Putamen (tissue), 1 donor: ENCODE measurements at regions not wholly inside any gene's neighbourhood (a gene's known extent, or its start where the extent isn't known, plus 50 kb on each side); places are given as distances from the start of the nearest gene placed in this dataset.

Experiments
- DNase-seq: peaks from one replicate; pipeline ENCODE4 v3.0.0-alpha.2; 2016; ENCODE audit warnings: low spot score

DNA sequence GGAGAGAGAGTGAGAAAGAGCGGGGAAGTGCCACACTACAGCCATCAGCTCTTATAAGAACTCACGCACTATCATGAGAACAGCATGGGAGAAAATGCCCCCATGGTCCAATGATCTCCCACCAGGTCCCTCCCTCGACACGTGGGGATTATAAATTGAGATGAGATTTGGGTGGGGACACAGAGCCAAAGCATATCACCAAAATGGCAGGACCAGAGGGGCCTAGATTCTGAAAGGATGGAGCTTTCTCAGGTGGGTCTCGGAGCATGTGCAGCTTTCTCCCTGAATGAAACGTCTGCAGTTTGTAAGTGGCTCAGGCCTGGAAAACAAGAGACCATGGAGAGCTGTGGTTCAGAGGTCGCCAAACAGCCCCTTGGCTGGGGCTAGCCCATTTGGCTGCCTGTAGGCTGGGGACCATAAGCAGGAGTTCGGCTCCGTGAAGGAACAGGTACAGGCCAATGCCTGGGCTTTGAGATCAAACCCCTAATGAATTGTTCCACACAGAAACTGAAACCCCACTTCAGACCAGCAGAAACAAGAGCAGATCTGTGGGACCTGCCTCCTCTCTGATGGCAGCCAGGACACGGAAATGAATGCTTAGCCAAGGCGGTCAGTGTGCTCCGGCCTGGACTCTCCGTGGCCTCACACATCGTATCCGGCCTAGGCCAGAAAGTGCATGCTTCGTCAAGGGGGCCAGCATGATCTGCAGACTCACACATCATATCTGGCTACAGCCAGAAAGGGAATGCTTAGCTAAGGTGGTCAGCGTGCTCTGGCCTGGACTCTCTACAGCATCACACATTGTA, 111.2 kb upstream of the TMEM18 start:
- no peak for DNase-seq

DNA sequence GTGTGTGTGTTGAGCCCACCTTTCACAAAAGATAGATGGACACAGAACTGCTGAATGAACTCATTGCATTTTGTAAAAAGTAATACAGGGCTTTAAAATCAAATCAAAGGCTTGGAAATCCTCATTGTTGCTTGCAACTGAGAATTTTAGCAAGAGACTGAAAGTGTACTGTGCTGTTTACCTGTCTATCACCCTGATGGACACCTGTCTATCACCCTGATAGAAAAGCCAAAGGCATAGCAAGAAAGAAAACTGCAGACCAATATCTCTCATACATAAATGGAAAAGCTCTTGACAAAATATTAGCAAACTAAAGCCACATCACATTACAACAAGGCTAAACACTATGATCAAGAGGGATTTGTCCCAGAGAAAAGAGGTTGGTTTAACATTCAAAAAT, 107.5 kb upstream of the TMEM18 start:
- DNase-seq, result no peak

DNA sequence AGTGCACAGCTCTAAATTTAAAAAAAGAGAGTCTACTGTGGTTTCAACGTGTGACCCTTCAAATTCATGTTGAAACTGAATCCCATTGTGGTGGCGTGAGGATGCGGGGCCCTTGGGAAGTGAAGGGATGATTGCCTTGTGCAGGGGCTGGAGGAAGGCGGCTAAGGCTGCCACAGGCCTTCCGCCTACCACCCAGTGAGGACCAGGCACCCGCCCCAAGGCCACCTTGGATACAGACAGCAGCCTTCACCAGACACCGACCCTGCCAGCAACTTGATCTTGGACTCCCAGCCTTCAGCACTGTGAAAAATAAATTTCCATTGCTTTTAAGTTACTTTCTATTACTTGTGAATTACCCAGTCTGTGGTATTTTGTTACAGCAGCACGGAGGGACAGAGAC, 103.4 kb upstream of the TMEM18 start:
- no peak for DNase-seq

DNA sequence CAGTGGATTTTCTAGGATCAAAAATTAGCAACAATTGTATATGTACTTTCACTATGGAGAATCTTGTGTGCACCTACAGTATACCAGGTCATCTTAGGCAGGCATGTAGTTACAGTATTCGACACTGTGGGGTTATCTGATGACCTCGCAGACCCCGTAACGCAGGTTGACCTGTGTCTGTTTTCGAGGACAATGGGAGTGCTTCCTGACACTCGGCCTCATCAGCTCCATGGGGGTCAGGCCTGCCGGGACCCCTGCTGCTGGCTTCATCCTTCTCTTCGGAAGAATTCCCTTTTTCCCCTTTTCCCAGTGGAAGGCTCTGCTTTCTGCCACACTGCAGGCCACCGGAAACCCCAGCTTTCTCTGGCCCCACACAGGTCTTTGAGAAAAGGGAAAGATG, 102.8 kb upstream of the TMEM18 start:
- no peak for DNase-seq

DNA sequence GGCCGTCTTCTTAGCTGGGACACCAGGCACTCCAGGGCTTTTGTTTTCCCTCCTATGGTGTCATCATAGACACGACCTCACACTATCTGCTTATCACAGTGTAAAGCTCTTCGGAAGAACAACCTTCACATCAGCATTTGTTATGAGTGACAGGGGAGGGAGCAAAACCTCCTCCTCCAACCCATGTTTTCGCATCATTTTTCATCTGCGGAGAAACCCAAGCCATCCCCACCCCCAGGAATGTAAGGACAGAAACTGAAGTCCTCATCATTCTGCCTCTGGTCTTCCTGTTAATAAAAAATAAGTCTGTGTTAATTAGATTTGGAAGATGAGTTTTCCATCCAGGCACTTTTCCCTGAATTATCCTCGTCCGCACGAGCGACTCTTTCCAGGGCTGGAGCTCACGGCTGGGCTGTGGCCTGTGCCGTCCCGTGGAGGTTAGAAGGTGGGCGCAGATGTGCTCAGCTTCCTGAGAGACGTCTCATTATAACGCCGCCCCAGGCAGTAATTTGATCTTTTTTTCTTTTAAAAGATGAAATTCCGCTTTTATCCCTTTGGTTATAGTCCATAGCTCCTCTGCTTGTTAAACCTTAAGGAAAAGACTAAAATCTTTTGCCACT, 101.6 kb upstream of the TMEM18 start:
- no peak for DNase-seq

DNA sequence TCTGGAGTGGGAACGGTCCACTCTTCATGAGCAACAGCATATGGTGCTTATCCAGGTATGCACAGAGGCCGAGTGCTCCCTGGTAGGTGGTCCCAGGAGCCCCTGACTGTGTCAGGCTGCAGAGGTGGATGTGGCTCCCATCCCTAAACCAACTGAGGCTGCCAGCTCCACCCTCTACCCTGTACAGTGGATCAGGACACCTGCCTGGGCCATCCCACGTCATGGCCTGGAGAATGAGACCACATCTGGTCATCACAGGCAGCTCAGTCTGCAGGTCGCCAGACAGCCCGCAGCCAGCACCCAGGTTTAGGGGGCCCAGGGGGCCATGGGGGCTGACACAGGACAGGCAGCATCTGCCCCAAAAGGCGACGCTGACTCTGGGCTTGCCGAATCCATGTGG, 100.3 kb upstream of the TMEM18 start:
- DNase-seq, result no peak

DNA sequence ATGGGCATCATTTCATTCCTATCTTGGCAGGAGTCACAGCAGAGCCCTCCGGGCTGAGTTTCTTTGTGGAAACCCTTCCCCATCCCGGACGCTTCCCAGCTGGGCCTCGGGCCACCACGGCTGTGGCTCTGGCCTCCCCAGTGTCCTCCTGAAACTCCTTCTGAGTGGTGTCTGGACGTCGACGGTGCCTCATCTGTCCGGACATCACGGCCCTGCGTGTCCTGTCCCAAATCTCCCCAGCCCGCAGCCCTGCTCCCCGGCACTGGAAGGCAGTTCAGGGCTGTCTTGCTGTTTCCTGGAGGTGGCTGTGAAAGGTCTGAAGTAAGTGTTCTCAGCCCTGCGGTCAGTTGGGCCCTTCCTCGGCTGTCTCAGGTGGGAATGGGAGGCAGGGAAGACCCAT, 99.8 kb upstream of the TMEM18 start:
- no peak for DNase-seq

DNA sequence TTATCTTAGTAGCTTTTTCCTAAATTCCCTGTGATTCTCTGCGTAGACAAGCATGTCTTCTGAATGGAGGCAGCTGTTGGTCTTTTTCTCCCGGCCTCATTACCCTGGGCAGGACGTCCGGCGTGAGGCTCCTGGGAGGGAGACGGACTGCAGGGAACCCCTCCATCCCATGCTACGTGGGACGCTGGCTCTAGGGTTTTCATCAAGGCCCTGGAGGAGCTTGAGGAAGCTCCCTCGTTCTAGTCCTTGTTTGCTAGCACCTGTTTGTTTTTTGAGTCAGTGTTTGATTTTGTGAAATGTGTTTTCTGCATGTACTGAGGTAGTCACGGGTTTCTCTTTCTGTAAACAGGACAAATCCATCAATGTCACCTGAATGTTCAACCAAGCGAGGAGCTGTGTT, 99.3 kb upstream of the TMEM18 start:
- DNase-seq, result no peak

DNA sequence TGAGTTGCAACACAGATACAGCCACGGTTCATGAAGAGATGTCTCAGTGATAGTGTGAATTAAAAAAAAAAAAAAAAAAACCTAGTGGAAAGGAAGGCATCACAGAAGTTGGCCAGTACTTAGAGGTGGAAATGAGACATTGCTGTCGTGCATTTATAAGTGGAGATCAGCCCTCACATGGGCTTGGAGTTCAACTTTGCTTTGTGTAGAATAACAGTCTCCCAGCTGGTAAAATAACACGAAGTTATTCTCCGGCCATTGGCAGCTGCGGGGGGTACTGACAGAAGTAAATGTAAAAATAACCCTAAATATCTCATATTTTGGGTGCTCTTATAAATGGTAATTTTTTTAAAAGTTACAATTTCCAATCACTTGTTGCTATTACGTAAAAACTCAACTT, 98.8 kb upstream of the TMEM18 start:
- DNase-seq, result no peak

DNA sequence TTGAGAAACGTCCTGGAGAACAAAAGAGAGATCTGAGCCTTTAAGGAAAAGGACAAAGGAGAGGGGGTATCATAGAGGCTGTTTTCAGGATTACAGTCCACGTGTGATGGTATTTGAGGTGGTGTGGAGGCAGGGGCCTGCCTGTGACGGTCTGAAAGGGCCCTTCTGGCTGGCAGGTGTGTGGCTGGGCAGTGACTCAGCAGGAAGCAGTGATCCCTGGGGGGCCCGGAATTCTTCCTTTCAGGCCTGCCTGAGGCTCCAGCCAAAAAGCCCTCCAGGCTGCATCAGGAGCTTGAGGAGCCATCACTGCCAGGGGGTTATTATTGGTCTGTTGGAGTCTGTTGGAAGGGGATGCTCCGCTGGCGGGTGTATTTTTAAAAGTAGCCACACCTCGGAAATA, 97.2 kb upstream of the TMEM18 start:
- no peak for DNase-seq

DNA sequence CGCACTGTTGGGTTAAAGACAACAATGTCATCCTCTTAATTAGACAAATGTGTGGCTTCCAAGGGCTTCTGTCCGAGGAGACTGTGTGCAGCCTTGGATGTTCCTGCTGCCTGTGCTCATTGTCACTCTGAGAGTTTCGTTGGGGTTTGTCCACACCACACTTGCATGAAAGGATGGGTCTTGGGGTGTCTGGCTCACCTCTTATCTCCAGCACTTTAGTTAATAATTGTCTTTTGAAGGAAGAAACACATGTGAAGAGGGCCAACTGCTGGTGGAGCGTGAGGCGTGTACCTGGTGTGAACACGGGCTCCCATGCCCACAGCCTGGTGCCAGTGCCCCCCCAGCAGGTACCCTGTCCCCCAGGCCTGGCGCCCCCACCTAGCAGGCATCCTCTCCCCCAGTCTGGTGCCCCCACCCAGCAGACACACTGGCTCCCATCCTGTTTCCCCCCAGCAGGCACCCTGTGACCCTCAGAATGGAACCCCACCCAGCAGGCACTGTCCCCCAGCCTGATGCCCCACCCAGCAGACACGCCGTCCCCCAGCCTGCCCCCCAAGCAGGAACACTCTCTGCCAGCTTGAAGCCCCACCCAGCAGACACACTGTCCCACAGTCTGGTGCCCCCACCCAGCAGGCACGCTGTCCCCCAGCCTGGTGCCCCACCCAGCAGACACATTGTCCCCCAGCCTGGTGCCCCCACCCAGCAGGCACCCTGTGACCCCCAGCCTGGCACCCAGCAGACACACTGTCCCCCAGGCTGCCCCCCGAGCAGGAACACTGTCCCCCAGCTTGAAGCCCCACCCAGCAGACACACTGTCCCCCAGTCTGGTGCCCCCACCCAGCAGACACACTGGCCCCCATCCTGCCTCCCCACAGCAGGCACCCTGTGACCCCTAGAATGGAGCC, 96.3 kb upstream of the TMEM18 start:
- no peak for DNase-seq

DNA sequence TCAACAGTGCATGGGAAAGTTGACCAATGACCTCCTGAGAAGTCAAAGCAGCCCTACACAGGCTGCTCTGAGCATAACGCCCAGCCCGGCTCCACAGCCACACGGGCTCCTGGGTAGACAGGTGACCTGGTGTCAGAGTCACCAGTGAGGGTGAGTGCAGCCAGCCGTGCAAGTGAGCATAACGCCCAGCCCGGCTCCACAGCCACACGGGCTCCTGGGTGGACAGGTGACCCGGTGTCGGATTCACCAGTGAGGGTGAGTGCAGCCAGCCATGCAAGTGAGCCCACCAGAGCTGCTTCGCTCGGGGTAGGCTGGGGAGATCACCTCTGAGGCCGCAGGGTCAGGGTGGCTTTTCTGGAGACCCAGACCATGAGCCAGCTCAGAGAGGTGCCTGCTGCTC, 94.3 kb upstream of the TMEM18 start:
- DNase-seq, result no peak

DNA sequence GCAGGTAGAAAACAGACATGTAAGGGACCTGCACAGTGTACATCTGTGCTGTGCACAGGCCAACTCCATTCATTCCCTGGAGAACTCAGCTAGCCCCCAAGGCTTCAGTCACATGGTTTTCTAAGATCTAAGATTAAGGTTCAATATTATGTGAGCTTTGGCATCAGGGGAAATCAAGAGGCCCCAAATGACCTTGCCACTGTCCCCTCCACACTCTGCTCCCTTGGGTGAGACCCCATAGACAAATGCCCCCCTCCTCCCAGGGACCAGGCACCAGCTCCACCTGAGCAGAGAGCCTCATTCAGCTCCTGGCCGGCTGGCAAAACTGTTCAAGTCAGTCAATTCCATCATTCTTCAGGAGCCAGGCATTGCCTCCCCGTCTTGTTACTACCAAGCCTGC, 93.6 kb upstream of the TMEM18 start:
- no peak for DNase-seq

DNA sequence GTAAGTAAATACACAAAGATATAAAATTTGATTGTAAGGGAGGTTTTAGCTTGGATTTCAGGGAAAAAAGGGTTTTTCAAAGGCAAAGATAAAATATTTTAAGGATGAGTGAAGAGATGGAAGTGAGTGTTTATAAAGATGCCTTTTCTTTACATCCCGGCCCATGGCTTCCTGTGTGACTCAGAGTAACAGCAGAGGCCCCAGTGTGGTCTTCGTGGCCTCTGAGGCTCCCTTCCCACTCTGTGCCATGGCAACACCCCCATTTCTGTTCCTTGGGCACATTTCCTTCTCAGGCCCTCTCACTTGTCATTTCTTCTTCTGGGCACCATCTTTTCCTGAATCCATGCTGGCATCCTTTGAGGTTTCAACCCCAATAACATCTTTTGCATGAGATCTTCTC, 92.6 kb upstream of the TMEM18 start:
- DNase-seq, result no peak

DNA sequence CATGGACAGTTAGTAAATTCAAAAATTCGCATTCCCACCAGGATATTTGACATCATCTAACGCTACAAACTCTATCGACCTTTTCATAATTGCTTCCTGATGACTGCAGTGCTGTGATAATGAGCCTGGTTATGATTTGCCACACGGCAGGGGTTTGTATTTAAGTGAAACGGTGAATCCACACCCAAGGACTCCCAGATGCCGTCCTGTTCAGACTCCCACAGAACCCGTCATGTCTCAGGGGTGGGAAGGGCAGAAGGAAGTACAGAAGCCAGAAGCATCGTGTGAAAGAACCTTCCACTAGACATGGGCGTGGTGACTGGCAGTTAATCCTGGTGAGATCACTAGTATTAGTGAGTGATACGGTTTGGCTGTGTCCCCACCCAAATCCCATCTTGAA, 91.2 kb upstream of the TMEM18 start:
- DNase-seq, result no peak

DNA sequence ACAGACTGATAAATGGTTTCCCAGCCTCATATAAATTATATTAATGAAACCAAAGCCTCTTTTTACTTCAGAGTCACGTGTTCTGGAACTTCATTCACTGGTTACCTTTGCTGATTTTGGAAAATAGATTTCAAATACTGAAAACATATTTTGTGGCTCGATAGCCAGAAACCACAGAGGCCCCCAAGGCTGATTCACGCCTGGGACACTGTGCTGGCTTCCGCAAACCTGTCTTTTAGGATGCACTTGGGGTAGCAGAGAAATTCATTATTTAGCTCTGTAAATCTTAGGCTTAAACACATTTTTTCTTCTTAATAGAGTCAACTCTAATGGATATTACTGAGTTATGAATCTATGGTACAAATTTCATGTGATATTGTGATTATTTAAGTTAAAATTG, 90.7 kb upstream of the TMEM18 start:
- no peak for DNase-seq

DNA sequence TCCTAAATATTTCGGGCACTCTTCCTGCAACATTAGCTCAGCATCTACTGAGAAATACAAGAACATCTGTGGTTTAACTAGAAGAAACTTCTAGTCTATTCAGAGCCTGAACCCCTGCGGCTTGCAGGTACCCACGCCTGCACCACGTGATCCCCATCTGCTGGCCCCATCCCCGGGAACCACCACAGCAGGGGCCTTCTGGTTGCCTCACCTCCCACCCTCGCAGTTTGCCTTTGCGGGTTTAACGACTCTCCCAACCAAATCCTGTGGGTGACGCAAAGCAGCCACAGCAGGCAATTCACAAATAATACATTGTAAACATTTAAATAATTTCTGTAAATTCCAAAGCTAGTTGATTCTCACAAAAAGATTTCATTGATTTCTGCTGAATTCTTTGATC, 90.2 kb upstream of the TMEM18 start:
- no peak for DNase-seq

DNA sequence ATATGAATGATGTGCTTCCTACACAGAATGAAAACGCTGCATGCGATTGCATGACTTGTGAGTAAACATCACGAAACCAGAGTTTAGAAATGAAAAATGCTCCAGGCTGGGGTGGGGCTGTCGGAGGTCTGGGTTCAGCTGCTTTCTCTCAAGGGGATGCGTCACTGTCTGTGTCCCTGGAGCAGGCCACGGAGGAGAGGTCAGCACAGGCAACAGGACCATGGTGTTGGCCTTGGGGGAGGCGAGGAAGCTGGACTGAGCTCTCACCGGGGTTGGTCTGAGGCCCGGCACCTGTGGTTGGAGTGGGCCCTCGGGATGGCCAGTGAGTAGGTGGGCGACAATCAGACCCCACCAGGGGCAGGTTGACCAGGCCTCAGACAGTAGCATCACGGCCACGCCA, 89.0 kb upstream of the TMEM18 start:
- no peak for DNase-seq

DNA sequence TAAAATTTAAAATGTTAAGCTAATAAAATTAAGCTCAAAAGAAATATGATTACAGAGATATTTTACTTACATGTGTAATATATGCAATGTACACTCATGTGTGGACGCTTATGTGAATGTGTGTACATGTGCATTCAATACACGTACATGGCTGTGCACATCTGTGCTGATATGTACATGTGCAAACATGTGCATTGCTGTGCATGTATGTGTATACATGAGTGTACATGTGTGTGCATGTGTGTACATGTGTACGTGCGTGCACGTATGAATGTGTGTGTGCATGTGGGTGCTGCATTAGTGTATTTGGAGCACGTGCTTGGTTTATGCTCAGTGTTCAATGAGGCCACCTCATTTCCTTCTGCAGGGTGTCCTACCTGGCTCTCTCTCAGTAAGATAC, 88.2 kb upstream of the TMEM18 start:
- no peak for DNase-seq

DNA sequence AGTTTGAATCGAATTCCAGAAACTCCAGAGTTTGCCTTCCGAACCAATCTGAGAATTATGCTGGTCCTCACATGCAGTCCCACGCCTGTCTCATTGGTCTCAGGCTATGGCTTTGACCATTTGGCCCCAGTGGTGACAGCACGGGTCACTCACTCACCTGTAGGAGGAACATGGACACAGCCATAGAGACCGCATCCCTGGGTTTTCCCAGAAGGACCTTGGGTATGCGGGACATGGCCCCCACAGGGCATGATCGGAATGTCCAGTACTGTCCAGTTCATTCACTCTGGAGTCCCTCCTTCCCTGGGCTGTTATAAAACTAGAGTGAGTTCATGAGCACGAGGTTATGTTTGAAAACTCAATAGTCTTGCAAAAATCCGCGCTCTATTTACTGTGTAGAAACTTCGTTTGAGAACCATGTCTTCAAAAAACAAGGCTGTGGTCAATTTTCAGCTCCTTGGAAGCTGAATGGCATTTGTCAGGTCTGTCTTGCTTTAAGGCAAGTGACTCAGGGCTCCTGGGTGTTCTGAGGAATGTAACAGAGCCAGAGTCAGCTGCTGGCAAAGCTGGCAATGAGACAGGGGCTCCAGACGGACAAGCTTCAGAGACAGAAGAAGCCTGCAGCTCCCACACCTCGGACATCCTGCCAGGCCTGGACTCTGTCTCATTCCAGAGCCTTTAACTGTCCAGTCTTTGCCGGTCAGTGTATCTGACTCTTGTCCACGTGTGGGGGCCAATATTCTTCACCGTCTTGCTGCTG, 86.7 kb upstream of the TMEM18 start:
- DNase-seq, result no peak

DNA sequence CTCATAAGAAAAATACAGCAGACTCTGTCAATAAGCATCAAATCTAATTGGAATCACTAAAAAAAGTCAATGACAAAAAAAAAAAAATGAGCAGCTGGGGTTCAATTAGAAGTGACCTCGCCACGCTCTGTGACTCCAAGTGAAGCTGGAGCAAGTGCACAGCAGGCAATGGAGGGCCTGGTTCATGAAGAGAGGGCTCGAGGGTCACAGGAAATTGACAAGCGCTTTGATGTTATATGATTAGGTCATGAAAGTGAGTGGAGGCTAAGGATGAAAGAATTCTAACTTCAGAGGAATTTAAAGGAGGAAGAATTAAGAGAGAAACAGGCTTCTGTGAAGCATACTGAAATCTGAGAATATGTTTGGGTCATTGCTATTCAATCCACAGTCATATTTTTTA, 85.4 kb upstream of the TMEM18 start:
- no peak for DNase-seq

DNA sequence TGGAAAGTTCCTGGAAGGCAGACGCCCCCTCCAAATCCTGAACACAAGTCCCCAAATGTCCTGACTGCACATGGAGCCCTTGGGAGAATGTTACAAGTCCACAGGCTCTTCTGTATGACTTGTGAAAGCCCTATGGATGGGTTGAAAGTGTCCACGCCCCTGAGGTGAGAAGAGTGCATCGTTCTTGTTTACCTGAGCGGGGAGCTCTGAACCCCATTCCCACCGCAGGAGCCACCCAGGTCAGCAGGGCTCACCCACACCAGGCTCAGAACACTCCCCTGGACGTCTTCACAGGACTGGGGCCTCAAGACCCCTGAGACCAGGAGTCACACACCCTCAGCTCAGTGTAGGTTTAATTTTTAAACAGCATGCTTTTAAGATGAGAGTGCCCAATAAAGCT, 84.2 kb upstream of the TMEM18 start:
- no peak for DNase-seq
